Amniotic epithelial cell (primary cell): ENCODE measurements at regions not wholly inside any gene's neighbourhood (a gene's known extent, or its start where the extent isn't known, plus 50 kb on each side); places are given as distances from the start of the nearest gene placed in this dataset.
A peak's percentile ranks its signal among the peaks of the same experiment; 100 is the strongest.
"Not testable (repeated sequence)": the region's sequence is repeated elsewhere in the genome, so short reads cannot be mapped to it uniquely, and the experiment has no call there.

Experiments
- DNase-seq: peaks from one replicate; pipeline ENCODE4 v3.0.0-alpha.2; 2010; ENCODE audit warnings: low read depth

- no peak for DNase-seq
Measured at GRCh38 chr11:112650527-112650926, 310.7 kb upstream of the NCAM1 start.

GRCh38 chr11:112651386-112651785 lies 309.8 kb upstream of the NCAM1 start:
- DNase-seq = no peak

GRCh38 chr11:112652786-112653390 lies 308.3 kb upstream of the NCAM1 start:
- peak; percentile 41 for DNase-seq

- peak; percentile 55 for DNase-seq
Measured at GRCh38 chr11:112655371-112655770, 305.8 kb upstream of the NCAM1 start.

GRCh38 chr11:112656772-112657428 lies 304.3 kb upstream of the NCAM1 start:
- DNase-seq = peak; percentile 69

- no peak for DNase-seq
Measured at GRCh38 chr11:112658431-112658878, 302.8 kb upstream of the NCAM1 start.

- DNase-seq = no peak
Measured at GRCh38 chr11:112661146-112661545, 300.1 kb upstream of the NCAM1 start.

GRCh38 chr11:112661571-112661970 lies 299.6 kb upstream of the NCAM1 start:
- DNase-seq = no peak

- no peak for DNase-seq
Measured at GRCh38 chr11:112662554-112662953, 298.7 kb upstream of the NCAM1 start.

GRCh38 chr11:112663947-112664634 lies 297.1 kb upstream of the NCAM1 start:
- no peak for DNase-seq

GRCh38 chr11:112665291-112665690 lies 295.9 kb upstream of the NCAM1 start:
- DNase-seq = no peak

- no peak for DNase-seq
Measured at GRCh38 chr11:112666253-112666652, 295.0 kb upstream of the NCAM1 start.

GRCh38 chr11:112670806-112671570 lies 290.2 kb upstream of the NCAM1 start:
- no peak for DNase-seq

GRCh38 chr11:112673401-112673800 lies 287.8 kb upstream of the NCAM1 start:
- not testable (repeated sequence) for DNase-seq

GRCh38 chr11:112685111-112685510 lies 276.1 kb upstream of the NCAM1 start:
- no peak for DNase-seq

GRCh38 chr11:112689851-112690250 lies 271.4 kb upstream of the NCAM1 start:
- DNase-seq = no peak

- DNase-seq = no peak
Measured at GRCh38 chr11:112693781-112694180, 267.4 kb upstream of the NCAM1 start.

GRCh38 chr11:112694245-112694644 lies 267.0 kb upstream of the NCAM1 start:
- no peak for DNase-seq

- peak; percentile 43 for DNase-seq
Measured at GRCh38 chr11:112694813-112695212, 266.4 kb upstream of the NCAM1 start.

GRCh38 chr11:112697391-112698178 lies 263.6 kb upstream of the NCAM1 start:
- DNase-seq = no peak

- DNase-seq = no peak
Measured at GRCh38 chr11:112705148-112705547, 256.1 kb upstream of the NCAM1 start.

- no peak for DNase-seq
Measured at GRCh38 chr11:112706863-112707262, 254.4 kb upstream of the NCAM1 start.
